ENCODE measurements at regions not wholly inside any gene's neighbourhood (a gene's known extent, or its start where the extent isn't known, plus 50 kb on each side); places are given as distances from the start of the nearest gene placed in this dataset.

GRCh38 chr10:4062751-4063150, 277.7 kb upstream of the KLF6 start:
- no peak for DNase-seq

- no peak for DNase-seq
Observed at GRCh38 chr10:4062072-4062471, 277.1 kb upstream of the KLF6 start.

GRCh38 chr10:4061441-4061951, 276.5 kb upstream of the KLF6 start:
- DNase-seq: no peak

- no peak for DNase-seq
Observed at GRCh38 chr10:4059471-4060138, 274.6 kb upstream of the KLF6 start.

- DNase-seq: no peak
Observed at GRCh38 chr10:4058514-4059029, 273.6 kb upstream of the KLF6 start.

GRCh38 chr10:4057725-4058513, 272.9 kb upstream of the KLF6 start:
- no peak for DNase-seq

- no peak for DNase-seq
Observed at GRCh38 chr10:4057021-4057420, 272.0 kb upstream of the KLF6 start.

GRCh38 chr10:4054656-4055435, 269.8 kb upstream of the KLF6 start:
- no peak for DNase-seq

GRCh38 chr10:4053940-4054339, 268.9 kb upstream of the KLF6 start:
- no peak for DNase-seq

- DNase-seq: no peak
Observed at GRCh38 chr10:4051641-4052151, 266.7 kb upstream of the KLF6 start.

- no peak for DNase-seq
Observed at GRCh38 chr10:4051011-4051640, 266.1 kb upstream of the KLF6 start.

GRCh38 chr10:4050061-4050460, 265.1 kb upstream of the KLF6 start:
- no peak for DNase-seq

GRCh38 chr10:4049348-4049747, 264.3 kb upstream of the KLF6 start:
- DNase-seq: no peak

GRCh38 chr10:4048236-4048864, 263.3 kb upstream of the KLF6 start:
- DNase-seq: no peak

- no peak for DNase-seq
Observed at GRCh38 chr10:4046712-4047354, 261.8 kb upstream of the KLF6 start.

GRCh38 chr10:4046030-4046429, 261.0 kb upstream of the KLF6 start:
- DNase-seq: no peak

- no peak for DNase-seq
Observed at GRCh38 chr10:4043897-4044665, 259.1 kb upstream of the KLF6 start.

GRCh38 chr10:4041635-4042034, 256.6 kb upstream of the KLF6 start:
- no peak for DNase-seq

- no peak for DNase-seq
Observed at GRCh38 chr10:4038000-4038399, 253.0 kb upstream of the KLF6 start.

GRCh38 chr10:4035599-4035945, 250.6 kb upstream of the KLF6 start:
- DNase-seq: no peak

All from SIG-M5 (cell line).